NB4 (cell line): ENCODE measurements at regions not wholly inside any gene's neighbourhood (a gene's known extent, or its start where the extent isn't known, plus 50 kb on each side); places are given as distances from the start of the nearest gene placed in this dataset.

ENCODE experiments used
- DNase-seq: peaks from one replicate; pipeline ENCODE4 v3.0.0; 2010; ENCODE audit warnings: low read depth
- H3K4me3 ChIP-seq: one replicate; pipeline ENCODE4 v1.5.1; 2011; ENCODE audit warnings: mild to moderate bottlenecking, low read depth, low read length, moderate library complexity
- CTCF ChIP-seq: IDR thresholded peaks from one replicate; pipeline ENCODE4 v1.5.1; 2012; ENCODE audit warnings: low read depth, low read length
- MYC ChIP-seq: IDR thresholded peaks from 2 replicates; pipeline ENCODE4 v1.6.1; 2011; ENCODE audit warnings: low read depth, low read length
- POLR2A ChIP-seq: IDR thresholded peaks from 2 replicates; pipeline ENCODE4 v1.6.1; 2011; ENCODE audit warnings: mild to moderate bottlenecking; ENCODE audit not compliant: insufficient read length; ENCODE audit errors: extremely low read depth
- TF ChIP-seq, protein P1 (sequence below): IDR thresholded peaks from 2 replicates; pipeline ENCODE4 v1.6.1; 2011; ENCODE audit warnings: low read depth, low read length

GRCh38 chr6:68237205-68237604 is 397.9 kb upstream of the ADGRB3 start:
- no peak overlapping the region for H3K4me3 ChIP-seq
- DNase-seq: no peak
- no peak for TF ChIP-seq POLR2A

DNA sequence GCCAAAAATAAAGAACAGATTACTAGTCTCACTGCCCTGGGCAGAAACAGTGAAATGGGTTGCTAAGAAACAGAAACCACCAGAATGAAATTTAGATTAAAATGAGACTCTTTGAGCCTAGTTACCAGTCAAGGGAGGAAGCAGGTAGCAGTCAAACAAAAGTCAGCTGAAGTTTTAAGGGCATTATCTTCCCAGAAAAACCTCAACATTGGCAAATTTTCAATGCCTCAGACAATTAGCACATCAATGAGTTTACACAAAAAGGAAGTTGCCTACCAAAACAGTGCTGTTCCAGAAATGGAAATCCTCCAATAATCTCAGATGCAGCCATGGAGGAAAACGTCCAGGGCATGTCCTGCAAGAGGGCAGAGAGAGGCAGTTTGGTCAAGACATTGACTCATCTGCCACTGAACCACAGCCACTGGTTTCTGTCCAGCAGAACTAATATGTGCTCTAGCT is 399.7 kb upstream of the ADGRB3 start:
- H3K4me3 ChIP-seq: no peak overlapping the region
- TF ChIP-seq CTCF (no peak), MYC (no peak), POLR2A (no peak)
- TF ChIP-seq, protein P1, sequence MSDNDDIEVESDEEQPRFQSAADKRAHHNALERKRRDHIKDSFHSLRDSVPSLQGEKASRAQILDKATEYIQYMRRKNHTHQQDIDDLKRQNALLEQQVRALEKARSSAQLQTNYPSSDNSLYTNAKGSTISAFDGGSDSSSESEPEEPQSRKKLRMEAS: no peak
- DNase-seq: no peak

DNA sequence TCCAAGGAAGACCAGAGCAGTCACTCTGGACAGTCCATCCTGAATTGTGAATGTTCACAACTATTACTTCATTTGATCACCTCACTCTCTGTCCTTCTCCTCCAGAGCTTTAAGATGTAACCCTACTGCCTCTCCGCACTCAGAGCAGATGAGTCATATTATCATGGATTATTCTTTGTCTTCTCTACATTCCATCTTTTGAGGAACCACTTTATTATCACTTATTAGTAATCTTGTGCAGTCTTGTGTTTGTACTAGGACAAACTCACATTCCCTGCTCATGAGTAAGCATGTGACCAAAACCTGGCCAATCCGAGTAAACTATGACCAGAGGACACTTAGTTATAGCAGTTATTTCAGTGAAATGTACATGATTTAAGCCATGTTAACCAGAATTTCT is 401.5 kb upstream of the ADGRB3 start:
- TF ChIP-seq, protein P1: no peak
- TF ChIP-seq POLR2A (no peak), CTCF (no peak), MYC (no peak)
- H3K4me3 ChIP-seq: no peak overlapping the region
- DNase-seq: no peak

- no peak overlapping the region for H3K4me3 ChIP-seq
- DNase-seq: no peak
- TF ChIP-seq MYC: no peak
- no peak for TF ChIP-seq POLR2A
- TF ChIP-seq, protein P1: no peak
- no peak for TF ChIP-seq CTCF
These were observed 405.5 kb upstream of the ADGRB3 start for GRCh38 chr6:68229566-68229965.

- DNase-seq: peak; percentile 34
- no peak overlapping the region for H3K4me3 ChIP-seq
- TF ChIP-seq, protein P1: no peak
- TF ChIP-seq POLR2A (no peak), MYC (no peak), CTCF (peak; percentile 19)
These were observed 408.6 kb upstream of the ADGRB3 start for GRCh38 chr6:68226460-68226859.

DNA sequence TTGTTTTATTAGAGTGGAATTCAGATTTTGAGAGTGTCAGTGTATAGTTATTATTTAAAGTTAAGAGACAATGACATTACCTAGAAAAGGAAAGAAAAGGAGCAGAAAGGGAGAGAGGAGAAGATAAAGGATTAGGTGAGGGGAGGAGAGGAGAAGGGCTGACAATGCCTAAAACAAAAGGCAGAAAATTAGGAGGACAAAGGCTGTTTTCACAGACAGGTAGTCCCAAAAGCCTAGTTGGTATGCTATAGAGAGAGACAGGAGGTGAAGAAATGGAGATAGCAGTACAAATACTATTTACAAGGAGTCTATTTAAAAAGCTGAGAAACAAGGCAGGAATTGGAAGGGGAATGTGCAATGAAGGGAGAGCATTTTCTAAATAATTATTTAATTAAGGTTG is 409.4 kb upstream of the ADGRB3 start:
- no peak overlapping the region for H3K4me3 ChIP-seq
- no peak for DNase-seq
- TF ChIP-seq POLR2A (no peak), CTCF (no peak), MYC (no peak)
- TF ChIP-seq, protein P1: no peak
